DMS53 treated with DMSO at 0.1 percent for 48 hours (cell line): ENCODE measurements at regions not wholly inside any gene's neighbourhood (a gene's known extent, or its start where the extent isn't known, plus 50 kb on each side); places are given as distances from the start of the nearest gene placed in this dataset.

ENCODE experiments used
- DNase-seq: peaks from one replicate; lab custom pipeline; 2025; ENCODE audit not compliant: unreplicated experiment; lab: John Stamatoyannopoulos, UW

DNA sequence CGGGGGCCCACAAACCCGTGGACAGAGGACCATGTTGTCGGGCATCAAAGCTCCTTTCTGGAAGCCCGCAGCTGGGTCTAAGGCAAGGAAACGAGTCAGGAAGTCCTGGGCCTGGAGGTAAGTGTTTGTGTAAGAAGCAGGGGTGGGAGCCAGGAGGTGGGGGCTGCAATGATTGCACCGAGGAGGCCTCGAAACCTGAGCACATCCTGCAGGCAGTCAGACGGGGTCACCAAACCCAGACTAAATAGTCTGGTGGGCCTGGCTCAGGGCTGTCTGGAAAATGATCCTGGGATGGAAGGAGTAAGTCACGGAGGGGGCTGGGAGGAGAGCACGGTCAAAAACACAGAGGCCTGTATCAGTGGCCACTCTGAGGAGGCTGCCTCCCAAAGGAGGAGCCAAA is 539.2 kb downstream of the MN1 start:
- no peak for DNase-seq

DNA sequence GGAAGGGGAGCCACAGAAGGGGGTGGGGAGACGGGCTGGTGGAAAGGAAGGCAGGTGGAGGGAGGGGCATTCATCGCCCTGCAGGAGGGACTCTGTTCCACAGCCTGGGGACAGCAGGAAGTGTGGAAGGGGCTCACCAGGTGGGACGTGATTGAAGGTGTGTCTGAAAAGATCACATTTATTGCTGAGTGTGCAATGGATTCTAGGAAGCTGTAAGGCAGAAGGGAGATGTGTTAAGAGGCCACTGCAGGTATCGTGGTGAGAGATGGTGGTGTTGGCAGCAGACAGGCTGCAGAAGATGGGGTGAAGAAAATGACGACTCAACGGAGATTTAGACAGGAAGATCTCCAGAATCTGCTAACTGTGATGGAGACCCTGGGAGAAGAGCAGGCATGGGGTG is 537.4 kb downstream of the MN1 start:
- no peak for DNase-seq

DNA sequence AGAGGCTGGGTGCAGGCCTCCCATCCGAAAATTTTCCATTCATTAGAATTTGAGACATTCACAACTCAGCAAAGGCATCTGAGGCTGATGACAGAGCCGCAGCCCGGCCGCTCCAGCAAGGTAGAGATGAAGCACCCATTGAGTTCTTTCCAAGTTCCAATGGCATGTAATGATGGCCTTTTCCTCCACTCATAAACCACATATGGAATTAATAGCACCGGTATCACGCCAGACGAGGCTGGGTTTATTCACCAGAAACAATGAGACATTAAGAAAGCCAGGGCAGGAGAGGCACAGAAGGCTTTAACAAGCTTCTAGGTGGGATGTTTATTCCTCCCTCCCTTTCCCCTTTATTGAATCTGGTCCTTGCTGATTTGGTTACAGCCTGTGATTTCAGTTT is 534.4 kb downstream of the MN1 start:
- no peak for DNase-seq

DNA sequence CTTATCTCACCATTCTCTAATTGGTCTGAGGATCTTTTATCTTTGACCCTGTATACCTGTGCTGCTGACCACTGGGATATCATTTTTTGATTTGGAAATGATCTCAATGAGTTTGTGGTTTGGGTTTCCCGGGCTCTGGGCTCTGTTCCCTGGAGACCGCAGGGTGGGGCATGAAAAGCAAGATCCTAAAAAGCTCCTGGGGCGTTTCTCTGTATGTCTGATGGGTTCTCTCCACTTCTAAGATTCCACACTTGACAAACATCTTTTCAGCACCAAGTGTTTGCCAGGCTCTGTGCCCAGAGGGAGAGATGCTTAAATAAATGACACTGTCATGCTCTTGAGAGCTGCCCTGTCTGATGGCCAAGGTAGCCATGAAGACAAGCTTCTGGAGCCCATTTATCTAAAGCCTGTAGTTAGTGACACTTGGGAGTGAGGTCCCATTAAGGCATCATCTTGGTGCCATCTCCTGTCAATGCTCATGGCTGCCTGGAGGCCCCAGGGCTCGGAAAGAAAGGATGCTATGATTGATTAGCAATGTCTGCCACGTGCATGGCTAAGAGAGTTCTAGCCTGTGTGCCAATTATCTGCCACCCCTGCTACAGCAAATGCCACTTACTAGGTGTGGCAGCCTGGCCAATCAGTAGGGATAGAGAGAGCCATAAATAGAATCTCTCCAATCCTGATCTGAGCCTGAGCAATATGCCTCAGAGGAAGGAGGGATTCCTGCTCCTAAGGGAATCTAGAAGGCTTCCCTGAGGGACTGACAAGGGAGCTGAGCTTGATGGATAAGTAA is 531.6 kb downstream of the MN1 start:
- DNase-seq: no peak

DNA sequence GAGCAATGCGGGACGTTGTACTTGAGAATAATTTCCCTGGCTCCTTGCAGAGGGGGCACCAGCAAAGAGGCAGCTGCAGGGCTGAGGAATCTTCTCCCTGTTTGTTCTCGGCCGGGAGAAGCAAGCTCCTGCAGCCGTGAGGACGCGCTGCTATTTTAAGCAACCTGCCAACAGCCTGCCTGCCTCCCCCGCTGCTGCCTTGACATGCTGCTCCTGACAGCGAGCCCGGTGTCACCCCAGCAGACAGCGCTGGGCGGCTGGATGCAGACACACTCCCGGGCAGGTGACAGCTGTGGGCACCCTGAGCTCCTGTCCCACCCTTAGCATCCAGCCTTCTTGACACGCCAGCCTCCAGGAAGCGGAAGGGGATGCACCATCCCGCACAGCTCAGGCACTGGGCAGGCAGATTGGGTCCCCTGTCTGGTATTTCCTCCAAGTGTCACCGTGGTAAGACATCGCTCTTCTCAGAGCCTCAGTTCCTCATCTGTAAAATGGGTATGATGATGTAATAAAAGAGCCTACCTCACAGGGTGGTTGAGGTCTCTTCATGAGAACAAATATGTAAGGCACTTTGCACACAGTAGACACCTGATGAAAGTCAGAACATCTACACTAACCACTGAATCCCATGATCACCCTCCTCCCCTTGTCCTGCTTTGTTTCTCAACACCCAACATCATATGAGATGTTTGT is 530.6 kb downstream of the MN1 start:
- DNase-seq: no peak

DNA sequence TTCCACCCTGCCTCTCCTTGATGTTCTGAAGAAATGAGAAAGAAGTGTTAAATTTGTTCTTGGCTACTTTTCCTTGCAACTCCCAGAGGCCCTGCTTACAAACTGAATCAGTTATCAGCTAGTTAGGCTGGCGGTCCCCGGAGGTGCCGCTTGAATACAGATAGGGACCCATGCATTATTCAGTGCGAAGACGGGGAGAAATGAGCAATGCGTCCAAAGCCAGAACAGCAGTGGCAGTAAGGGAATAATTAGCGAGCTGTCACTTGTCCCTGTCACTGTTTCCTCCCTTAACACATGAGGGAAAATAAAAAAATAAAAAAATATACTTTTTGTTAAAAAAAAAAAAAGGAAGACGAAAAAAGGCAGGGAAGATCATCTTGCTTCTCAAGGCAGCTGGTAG is 528.1 kb downstream of the MN1 start:
- DNase-seq: no peak

DNA sequence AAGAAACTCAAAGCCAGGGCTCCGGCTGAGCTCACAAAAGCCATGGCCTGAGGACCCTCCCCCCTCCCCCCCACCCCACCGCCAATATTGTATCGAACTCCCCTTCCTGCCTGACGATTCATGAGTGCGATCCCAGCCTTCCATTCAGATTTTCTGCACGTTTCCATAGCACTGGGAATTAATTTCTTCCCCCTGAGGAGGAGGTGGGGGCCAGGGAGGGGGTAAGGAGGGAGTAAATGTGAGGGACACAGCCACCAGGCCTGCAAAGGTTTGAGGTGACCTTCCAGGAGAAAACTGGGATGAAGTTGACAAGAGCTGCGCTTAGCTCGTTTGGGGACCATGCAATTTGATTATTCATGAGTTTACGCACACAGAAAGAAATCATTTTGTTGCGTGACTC is 527.7 kb downstream of the MN1 start:
- no peak for DNase-seq

DNA sequence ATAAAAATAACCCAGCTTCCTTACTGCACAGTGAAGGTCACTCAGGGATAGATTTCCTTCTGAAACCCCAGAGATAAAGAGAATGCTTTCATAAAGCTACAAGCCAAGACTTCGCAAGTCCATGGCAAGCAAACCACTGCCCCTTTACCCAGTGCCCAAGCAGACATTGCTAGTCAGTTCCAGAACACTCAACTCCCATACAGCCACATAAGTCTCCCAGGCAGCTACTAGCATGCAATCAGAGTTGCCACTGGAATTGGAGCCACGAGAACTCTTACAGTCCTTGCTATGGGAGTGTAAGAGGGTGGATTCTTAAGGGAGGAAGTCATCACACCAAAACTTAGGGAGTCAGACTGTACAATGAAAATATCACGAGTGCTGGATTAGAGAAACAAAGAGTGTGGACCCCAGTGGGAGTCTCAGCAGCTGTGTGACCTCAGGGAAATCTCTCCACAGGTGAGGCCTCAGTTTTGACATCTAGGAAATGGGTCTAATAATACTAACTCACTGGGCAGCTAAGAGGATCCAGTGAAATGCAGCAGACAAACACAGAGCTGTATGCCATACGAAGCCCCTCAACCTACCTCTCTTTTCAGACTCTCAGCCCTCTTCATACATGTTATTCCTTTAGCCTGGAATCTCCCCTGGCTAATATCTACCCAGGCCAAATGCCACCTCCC is 526.6 kb downstream of the MN1 start:
- no peak for DNase-seq

DNA sequence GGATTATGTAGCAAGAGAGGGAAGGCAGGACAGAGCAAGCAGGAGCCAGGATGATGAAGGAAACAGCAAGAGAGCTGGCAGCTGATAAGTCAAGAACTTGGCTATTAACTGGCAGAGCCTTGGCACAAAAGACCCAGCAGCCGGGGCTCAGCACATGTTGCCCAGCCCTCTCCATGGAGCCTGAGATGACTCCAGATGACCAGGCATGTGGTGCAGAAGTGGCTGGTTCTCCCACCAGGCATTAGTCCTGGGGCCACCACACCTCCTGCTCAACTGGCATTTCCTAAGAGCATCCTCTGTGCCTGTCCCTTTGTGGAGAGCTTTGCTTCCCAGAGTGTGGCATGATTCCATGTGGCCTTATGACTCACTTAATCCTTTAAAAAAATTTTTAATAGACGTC is 522.6 kb downstream of the MN1 start:
- no peak for DNase-seq

DNA sequence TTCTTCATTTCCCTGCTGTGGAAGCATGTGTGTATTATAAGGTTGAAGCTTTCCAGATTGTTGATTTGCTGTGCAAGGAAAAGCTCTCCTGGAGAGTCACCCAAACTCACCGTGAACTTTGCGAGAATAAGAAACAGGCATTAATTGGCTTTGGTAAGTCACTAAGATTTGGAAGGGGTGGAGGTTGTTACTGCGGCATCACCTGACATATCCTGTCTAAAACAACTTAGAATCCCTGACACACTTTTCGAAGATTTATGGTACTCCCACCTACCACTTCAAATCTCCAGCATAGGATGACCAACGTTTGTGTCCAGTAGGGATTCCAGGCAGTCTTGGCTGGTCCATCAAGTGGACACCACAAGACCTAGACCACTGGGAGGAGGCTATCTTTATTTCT is 518.3 kb downstream of the MN1 start:
- no peak for DNase-seq

DNA sequence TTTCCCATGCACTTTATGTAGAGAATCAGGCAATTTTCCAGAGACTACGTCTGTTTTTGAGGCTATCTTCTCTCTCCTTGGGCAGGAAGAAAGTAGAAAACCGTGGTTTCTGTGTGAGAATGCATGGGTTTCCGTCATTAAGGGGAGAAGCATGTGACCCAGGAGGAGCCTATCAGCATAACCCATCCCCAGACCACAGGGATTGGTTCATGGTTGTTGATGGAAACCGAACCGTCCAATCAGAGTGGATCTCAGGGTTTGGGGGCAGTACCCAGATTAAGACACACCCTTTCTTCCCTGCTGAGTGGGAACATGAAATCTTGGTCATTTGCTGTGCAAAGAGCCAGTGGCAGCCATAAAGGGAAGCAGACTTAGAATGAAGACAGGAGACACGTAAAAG is 517.8 kb downstream of the MN1 start:
- DNase-seq: no peak

DNA sequence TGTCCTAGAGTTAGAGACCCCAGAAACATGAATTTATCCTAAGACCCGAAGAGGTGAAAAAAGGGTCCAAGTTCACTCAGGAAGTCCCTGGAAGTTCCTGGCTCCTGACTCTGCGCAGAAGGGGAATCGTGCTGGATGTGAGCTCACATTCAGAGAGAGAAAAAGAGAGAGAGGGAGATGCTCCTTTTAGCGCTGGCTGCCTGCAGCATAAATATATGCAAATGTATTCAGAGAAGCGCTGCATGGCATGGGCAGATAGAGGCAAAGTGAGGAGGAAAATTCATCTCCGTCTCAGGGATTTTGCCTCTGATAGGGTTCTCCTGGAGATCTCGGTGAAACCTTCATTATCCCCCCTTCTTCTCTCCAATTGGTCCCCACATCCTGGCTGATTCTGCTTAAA is 517.2 kb downstream of the MN1 start:
- no peak for DNase-seq

DNA sequence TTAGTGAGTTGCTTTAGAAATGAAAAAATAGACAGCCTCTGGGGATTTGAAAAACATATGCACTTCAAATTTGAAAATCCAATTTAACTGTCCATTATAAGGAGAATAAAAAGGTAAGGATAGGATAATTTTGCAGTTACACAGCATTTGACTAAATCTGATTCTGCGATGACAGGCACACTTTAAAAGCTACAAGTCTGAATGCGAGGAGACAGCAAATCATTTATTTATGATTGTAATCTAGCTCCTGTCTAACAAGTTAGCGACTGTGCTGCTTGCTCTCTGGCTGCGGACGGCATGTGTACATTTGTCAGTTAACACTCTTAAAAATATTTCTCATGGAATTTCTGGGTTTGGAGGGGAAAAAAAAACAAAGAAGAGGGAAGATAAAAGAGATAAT is 514.8 kb downstream of the MN1 start:
- no peak for DNase-seq

DNA sequence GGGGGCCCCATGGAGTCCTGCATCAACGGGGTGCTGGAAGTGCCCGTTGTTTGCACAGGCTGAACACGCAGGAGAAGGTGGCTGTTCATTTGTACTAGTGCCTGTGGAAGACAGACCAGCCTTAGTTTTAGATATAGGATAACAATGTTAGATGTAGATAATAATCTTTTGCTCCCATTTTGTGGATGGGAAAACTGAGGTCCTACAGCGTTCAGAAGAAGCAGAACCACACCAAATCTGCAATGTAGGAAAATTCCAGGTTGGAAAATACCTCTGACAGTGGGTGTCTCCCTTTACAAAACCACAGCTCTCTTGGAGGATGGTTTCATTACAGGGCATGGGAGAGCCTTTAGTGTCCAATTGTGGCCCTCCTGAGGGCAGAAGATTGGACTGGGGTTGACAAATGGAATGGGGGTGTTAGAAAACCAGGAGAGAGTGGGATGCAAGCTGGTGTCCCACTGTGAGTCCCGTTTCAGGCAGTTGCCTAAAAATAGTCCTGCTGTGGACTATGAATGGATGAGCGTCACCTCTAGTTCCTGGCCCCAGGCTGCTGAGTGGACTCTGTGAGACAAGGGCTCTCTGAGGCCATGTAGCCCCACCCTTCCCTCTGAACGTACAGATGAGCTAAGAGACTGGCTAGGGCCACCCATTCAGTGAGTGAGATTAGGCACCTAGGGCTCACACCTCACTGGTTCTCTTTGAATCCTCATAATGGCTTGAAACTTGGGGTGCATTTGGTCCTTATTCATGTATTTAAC is 508.8 kb downstream of the MN1 start:
- no peak for DNase-seq

DNA sequence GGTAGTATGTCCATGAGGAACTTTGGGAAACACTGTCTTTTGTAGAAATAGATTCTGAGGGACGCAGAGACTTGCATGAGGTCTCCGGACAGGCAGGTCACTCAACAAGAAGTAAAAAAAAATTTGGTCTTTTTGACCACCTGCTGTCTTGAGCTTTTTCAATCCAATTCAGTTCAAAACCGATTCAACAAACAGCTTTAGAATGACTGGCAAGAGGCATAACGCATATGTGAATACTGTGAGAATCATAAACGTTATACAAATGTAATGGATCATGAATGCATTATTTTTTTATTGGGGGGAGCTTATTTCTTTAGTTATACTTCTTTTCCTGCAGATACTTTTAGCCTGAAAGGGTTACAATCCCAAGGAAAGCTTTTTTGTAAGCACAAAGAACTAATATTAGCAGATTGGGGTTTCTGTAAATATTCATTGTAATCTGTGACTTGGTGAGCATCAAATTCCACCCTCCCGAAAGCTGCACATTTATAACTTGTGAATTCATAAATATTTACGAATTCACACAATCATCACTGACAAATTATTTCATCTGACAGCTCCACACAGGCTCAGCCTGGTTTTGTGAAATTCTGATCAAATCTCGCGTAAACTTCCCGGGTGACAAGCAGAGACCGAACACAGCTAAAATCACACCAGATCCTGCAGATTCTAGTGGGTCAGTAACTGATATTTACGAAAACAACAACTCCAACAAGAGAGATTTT is 507.7 kb downstream of the MN1 start:
- no peak for DNase-seq

DNA sequence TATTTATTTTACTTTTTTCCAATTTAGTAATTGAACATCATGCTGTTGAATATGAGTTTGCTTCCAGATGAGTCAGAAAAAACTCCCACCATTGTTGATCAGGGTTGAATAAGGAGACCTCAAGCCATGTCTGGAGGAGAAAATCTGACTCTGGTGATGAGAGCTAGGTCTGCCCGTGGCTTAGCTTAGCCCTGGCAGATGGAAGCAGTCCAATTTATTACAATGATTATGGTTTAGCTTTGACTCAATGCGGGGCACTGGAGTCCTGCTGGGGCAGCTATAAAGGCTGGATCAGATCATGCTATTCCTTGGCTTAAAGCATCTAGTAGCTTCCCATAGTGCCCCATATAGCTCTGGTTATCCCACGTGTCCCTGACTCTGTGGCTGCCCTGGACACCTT is 506.5 kb downstream of the MN1 start:
- no peak for DNase-seq

DNA sequence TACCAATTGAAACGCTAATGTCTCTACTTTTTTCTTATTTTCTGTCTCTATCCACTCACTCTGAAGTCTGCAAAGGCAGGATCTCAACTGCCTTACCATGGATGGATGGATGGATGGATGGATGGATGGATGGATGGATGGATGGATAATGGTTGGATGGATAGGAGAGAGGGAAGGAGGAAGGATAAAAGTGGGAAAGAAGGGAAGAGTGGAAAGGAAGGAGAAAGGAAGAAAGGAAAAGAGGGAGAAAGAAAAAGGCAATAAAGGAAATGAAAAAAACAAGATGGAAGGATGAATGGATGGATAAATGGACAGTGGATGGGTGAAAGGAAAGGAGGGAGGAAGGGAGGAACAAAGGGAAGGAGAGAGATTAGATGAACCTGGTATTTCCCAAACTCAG is 506.0 kb downstream of the MN1 start:
- no peak for DNase-seq

DNA sequence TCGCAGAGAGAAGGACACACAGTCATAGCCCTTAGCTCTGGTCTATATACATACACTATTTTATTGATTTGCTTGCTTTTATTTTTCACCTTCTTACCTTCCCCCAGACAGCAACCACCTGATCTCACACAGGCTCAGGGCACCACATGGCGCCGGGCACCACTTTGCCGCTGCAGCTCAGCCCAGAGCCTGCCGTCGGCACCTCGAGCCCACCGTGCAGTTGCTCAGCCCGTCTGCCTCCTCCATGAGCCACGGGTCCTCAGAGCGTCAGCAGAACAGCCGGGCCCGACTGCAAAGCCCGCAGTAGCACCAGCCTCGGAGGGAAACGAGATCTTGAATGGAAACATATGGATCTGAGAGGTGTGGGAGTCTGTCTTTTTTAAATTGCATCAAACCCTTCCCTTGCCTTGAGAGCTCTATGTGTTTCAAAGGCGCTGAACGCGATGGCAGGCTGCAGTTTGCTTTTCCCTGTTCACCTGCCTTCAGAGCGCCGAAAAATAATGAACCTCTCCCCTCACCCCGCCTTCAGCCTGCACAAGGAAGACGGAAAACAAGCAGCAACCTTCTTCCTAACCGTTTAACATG is 505.4 kb downstream of the MN1 start:
- DNase-seq: no peak

DNA sequence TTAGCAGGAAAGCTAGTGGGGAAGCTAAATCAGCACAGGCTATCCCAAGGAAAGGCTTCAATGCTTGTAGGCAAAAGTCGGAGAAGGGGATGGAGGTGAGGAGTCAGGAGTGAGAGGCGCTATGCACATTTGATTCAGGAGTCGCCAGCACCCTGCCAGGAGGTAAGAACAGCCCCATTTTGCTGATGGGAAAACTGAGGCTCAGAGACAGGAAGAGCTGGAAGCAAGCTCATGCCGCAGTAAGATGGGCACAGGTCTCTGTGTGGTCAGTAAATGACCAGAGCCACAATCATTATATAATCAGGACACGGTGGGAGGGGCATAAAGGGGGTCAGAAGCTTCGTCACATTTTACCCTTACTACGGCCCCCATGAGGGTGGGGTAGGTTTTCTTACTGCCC is 504.4 kb downstream of the MN1 start:
- DNase-seq: no peak

DNA sequence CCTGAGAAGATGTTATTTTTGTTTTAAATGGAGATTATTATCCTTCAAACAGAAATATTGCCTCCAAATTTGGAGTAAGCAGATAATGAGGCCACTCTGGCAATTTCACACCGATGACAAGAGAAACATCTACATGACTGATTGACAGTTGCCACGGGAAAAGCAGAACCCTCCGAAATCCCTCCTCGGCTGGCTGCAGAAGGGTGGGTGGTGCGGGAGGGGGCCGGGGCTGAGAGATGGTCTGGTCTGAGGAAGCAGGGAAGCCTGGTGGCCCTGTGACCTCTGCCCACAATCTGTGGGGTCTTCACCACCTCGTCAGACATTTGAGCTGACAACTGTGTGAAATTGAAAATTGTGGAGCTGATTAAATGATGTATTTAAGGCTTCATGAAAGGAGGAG is 503.2 kb downstream of the MN1 start:
- DNase-seq: no peak

DNA sequence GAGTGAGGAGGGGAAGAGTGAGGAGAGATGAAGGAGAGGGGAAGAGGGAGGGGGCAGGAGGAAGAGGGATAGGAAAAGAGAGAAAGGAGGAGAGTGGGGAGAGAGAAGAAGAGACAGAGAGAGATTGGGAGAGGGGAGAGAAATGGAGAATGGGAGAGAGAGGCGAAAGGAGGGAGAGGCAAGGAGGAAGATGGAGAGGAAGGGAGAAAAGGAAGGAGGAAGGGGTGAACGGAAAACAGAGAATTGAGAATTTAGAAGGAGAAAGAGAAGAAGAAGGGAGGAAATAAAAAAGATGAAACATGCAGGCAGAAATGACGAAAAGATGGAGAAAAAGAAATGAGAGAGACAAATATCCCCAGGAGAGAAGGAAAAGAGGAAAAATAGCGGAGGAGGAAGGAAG is 502.8 kb downstream of the MN1 start:
- DNase-seq: no peak
